ENCODE measurements at regions not wholly inside any gene's neighbourhood (a gene's known extent, or its start where the extent isn't known, plus 50 kb on each side); places are given as distances from the start of the nearest gene placed in this dataset.

DNA sequence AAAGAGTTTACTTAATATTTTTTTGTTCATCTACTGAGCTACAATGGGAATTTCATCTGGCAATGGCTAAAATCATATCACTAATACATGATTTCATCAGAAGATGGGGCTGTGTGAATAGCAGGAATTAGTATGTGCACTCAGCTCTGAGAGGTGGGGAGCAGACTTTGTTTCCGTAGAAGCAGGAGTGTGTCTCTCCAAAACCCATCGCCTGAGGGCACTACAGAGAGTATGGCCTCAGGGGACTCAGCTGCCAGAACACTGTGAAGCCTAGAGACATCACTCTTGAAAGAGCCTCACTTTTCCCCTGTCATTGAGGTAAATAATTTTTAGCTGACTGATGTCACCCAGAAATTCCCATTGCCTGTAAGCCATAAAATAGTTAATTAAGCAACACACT is 261.4 kb upstream of the ISX start:
- no peaks in the 10 kb centered on the region for H3K27me3 ChIP-seq (ENCODE audit: low read length)
- H3K9ac ChIP-seq (ENCODE audit: low read length) = no peak overlapping the region
- no peaks in the 10 kb centered on the region for H3K9me2 ChIP-seq (replicated peaks; ENCODE audit: insufficient read depth, low read length)
- no peaks in the 10 kb centered on the region for H3K9me3 ChIP-seq (ENCODE audit: insufficient read depth, low read length)
- no peak overlapping the region for H3K27ac ChIP-seq (ENCODE audit: low read depth, low read length)
- TF ChIP-seq EZH2phosphoT487 (conservative IDR thresholded peaks at IDR 0.05; ENCODE audit: low read length) = no peak
- TF ChIP-seq, protein P1, sequence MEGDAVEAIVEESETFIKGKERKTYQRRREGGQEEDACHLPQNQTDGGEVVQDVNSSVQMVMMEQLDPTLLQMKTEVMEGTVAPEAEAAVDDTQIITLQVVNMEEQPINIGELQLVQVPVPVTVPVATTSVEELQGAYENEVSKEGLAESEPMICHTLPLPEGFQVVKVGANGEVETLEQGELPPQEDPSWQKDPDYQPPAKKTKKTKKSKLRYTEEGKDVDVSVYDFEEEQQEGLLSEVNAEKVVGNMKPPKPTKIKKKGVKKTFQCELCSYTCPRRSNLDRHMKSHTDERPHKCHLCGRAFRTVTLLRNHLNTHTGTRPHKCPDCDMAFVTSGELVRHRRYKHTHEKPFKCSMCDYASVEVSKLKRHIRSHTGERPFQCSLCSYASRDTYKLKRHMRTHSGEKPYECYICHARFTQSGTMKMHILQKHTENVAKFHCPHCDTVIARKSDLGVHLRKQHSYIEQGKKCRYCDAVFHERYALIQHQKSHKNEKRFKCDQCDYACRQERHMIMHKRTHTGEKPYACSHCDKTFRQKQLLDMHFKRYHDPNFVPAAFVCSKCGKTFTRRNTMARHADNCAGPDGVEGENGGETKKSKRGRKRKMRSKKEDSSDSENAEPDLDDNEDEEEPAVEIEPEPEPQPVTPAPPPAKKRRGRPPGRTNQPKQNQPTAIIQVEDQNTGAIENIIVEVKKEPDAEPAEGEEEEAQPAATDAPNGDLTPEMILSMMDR (IDR thresholded peaks at IDR 0.05; ENCODE audit: insufficient read depth, low read length, poor library complexity, severe bottlenecking) = no peak
- H2AFZ ChIP-seq (ENCODE audit: low read depth, low read length, severe bottlenecking) = no peak overlapping the region
- H3K79me2 ChIP-seq (ENCODE audit: insufficient read depth, low read length) = no peaks in the 10 kb centered on the region
- no peaks in the 10 kb centered on the region for H3F3A ChIP-seq (ENCODE audit: insufficient read depth)
- H4K20me1 ChIP-seq (ENCODE audit: low read depth, low read length) = no peaks in the 10 kb centered on the region
- no peak overlapping the region for H3K4me3 ChIP-seq (ENCODE audit: insufficient read depth, low read length, poor library complexity, severe bottlenecking)
- H3K36me3 ChIP-seq (ENCODE audit: low read length) = no peaks in the 10 kb centered on the region
- no peak overlapping the region for H3K4me2 ChIP-seq (ENCODE audit: low read depth, low read length, poor library complexity, severe bottlenecking)

DNA sequence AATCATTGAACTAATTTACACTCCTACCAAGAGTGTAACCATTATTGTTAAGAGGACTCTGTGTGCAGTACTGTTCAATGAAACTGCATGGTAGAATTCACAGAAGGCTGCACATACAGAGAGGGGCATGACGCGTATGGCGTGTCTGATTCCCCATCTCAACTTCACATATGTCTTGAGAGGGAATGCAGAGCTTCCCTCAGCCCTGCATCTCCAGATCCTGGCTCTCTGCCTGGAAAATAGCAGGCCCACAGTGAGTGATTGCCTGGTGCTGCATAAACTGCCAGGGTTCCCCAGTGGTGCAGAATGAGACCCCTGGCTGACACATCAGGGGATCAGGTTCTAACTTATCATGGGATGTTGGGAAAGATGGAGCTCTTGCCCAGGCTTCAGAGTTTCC is 260.2 kb upstream of the ISX start:
- Histone ChIP-seq H3K36me3 (ENCODE audit: low read length) (no peaks in the 10 kb centered on the region), H3K4me3 (ENCODE audit: insufficient read depth, low read length, poor library complexity, severe bottlenecking) (no peak overlapping the region), H3K9me2 (replicated peaks; ENCODE audit: insufficient read depth, low read length) (no peaks in the 10 kb centered on the region), H3K9me3 (ENCODE audit: insufficient read depth, low read length) (no peaks in the 10 kb centered on the region), H3K4me2 (ENCODE audit: low read depth, low read length, poor library complexity, severe bottlenecking) (no peak overlapping the region), H3K79me2 (ENCODE audit: insufficient read depth, low read length) (no peaks in the 10 kb centered on the region), H3F3A (ENCODE audit: insufficient read depth) (no peaks in the 10 kb centered on the region), H3K27ac (ENCODE audit: low read depth, low read length) (no peak overlapping the region), H3K27me3 (ENCODE audit: low read length) (no peaks in the 10 kb centered on the region), H2AFZ (ENCODE audit: low read depth, low read length, severe bottlenecking) (no peak overlapping the region), H3K9ac (ENCODE audit: low read length) (no peak overlapping the region), H4K20me1 (ENCODE audit: low read depth, low read length) (no peaks in the 10 kb centered on the region)
- TF ChIP-seq EZH2phosphoT487 (conservative IDR thresholded peaks at IDR 0.05; ENCODE audit: low read length) = no peak
- TF ChIP-seq, protein P1 (IDR thresholded peaks at IDR 0.05; ENCODE audit: insufficient read depth, low read length, poor library complexity, severe bottlenecking) = no peak

DNA sequence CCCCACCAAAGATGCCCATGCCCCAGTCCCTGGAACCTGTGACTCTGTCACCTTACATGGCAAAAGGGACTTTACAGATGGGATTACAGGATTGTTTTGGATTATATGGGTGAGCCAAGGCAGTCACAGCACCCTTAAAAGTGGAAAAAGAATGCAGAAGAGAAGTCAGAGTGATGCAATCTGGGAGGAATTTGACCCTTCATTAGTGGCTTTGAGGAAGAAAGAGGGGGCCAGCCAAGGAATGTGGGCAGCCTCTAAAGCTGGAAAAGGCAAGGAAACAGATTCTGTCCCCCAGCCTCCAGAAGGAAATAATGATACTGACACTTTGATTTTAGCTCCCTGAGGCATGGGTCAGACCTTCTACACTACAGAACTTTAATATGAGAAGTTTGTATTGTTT is 257.3 kb upstream of the ISX start:
- no peaks in the 10 kb centered on the region for H3K27me3 ChIP-seq (ENCODE audit: low read length)
- TF ChIP-seq EZH2phosphoT487 (conservative IDR thresholded peaks at IDR 0.05; ENCODE audit: low read length) = no peak
- TF ChIP-seq, protein P1 (IDR thresholded peaks at IDR 0.05; ENCODE audit: insufficient read depth, low read length, poor library complexity, severe bottlenecking) = no peak
- H3F3A ChIP-seq (ENCODE audit: insufficient read depth) = no peaks in the 10 kb centered on the region
- no peak overlapping the region for H3K4me2 ChIP-seq (ENCODE audit: low read depth, low read length, poor library complexity, severe bottlenecking)
- no peaks in the 10 kb centered on the region for H3K79me2 ChIP-seq (ENCODE audit: insufficient read depth, low read length)
- no peaks in the 10 kb centered on the region for H4K20me1 ChIP-seq (ENCODE audit: low read depth, low read length)
- no peak overlapping the region for H3K27ac ChIP-seq (ENCODE audit: low read depth, low read length)
- H3K9me2 ChIP-seq (replicated peaks; ENCODE audit: insufficient read depth, low read length) = no peaks in the 10 kb centered on the region
- no peak overlapping the region for H3K4me3 ChIP-seq (ENCODE audit: insufficient read depth, low read length, poor library complexity, severe bottlenecking)
- no peak overlapping the region for H2AFZ ChIP-seq (ENCODE audit: low read depth, low read length, severe bottlenecking)
- no peaks in the 10 kb centered on the region for H3K9me3 ChIP-seq (ENCODE audit: insufficient read depth, low read length)
- no peak overlapping the region for H3K9ac ChIP-seq (ENCODE audit: low read length)
- H3K36me3 ChIP-seq (ENCODE audit: low read length) = no peaks in the 10 kb centered on the region

DNA sequence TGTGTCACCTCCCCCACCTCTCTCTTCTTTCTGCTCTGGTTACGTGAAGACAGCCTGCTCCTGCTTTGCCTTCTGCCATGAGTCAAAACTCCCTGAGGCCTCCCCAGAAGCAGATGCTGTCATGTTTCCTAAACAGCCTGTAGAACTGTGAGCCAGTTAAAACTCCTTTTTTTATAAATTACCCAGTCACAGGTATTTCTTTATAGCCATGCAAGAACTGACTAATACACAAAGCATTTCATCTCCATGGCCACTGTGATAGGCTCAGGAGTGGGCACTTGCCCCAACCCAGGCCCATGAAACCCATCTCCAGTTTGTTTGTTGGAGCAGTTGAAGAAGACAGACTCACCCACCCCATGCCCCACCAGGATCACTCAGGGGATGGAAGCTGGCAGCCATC is 253.3 kb upstream of the ISX start:
- Histone ChIP-seq H3K9ac (ENCODE audit: low read length) (no peak overlapping the region), H3K36me3 (ENCODE audit: low read length) (no peaks in the 10 kb centered on the region), H3K4me2 (ENCODE audit: low read depth, low read length, poor library complexity, severe bottlenecking) (no peak overlapping the region), H3K4me3 (ENCODE audit: insufficient read depth, low read length, poor library complexity, severe bottlenecking) (no peak overlapping the region), H3F3A (ENCODE audit: insufficient read depth) (no peaks in the 10 kb centered on the region), H3K9me3 (ENCODE audit: insufficient read depth, low read length) (no peaks in the 10 kb centered on the region), H3K27ac (ENCODE audit: low read depth, low read length) (no peak overlapping the region), H3K9me2 (replicated peaks; ENCODE audit: insufficient read depth, low read length) (no peaks in the 10 kb centered on the region), H3K79me2 (ENCODE audit: insufficient read depth, low read length) (no peaks in the 10 kb centered on the region), H3K27me3 (ENCODE audit: low read length) (no peaks in the 10 kb centered on the region), H4K20me1 (ENCODE audit: low read depth, low read length) (no peaks in the 10 kb centered on the region), H2AFZ (ENCODE audit: low read depth, low read length, severe bottlenecking) (no peak overlapping the region)
- TF ChIP-seq EZH2phosphoT487 (conservative IDR thresholded peaks at IDR 0.05; ENCODE audit: low read length) = no peak
- TF ChIP-seq, protein P1 (IDR thresholded peaks at IDR 0.05; ENCODE audit: insufficient read depth, low read length, poor library complexity, severe bottlenecking) = no peak

Data from SU-DHL-6 (cell line).